HG03354 (cell line): ENCODE measurements at regions not wholly inside any gene's neighbourhood (a gene's known extent, or its start where the extent isn't known, plus 50 kb on each side); places are given as distances from the start of the nearest gene placed in this dataset.

ENCODE experiments used
- ATAC-seq: cut with Tn5 transposase; IDR thresholded peaks from one replicate; pipeline ENCODE4 v1.9.1; 2021; ENCODE audit warnings: mild to moderate bottlenecking; ENCODE audit not compliant: unreplicated experiment, poor library complexity, severe bottlenecking

GRCh38 chr16:48105976-48106375, 49.8 kb downstream of the ABCC12 start:
- ATAC-seq: no peak

GRCh38 chr16:48105456-48105855, 50.3 kb downstream of the ABCC12 start:
- ATAC-seq: no peak

- no peak for ATAC-seq
These were observed 52.2 kb downstream of the ABCC12 start for GRCh38 chr16:48103591-48103990.

GRCh38 chr16:48102083-48103008, 53.4 kb downstream of the ABCC12 start:
- ATAC-seq: no peak

DNA sequence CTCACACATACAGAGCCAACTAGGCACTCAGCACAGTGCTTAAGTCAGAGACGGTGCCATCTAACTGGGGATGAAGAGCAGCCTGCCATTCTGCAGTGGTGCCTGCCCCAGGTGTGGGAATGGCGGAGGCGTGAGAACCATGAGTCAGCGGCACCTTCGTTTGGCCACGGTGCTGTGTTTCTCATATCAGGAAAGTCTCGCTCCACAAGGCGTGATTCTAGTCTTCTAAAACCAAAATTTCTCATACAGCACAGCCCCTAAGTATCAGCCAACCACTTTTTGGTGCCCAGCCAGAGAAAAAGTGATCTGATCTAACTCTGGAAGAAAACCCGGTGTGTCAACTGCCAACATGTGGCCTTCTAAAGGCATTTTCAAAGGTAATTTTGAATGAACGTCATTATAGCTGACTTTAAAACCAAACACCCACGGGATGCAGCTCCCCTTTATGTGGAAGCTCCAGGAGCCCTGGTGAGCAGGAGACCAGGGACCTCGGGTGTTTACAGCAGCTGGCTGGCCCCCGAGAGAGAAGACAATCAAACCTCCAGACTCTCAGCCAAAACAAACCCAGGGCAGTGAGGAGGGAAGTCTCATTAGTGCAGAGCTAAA, 54.6 kb downstream of the ABCC12 start:
- no peak for ATAC-seq

GRCh38 chr16:48099455-48099854, 56.3 kb downstream of the ABCC12 start:
- no peak for ATAC-seq

DNA sequence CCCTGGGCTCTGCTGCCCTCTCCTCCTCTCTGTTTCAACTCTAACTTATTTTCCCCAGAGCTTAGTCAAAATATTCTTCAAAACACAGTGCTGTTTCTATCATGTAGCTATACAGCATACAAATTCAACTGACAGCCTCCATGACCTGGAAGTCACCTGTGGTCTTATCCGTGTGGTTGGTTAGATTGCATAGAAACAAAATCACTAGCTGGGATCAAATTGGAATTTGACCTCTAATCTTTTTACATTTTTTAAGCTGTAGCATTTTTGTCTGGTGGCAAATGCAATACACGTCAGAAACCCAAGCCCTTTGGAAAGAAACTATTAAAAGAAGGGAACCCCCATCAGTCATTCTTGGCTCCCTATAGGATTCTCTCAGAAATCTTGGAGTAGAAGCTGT, 57.3 kb downstream of the ABCC12 start:
- no peak for ATAC-seq

DNA sequence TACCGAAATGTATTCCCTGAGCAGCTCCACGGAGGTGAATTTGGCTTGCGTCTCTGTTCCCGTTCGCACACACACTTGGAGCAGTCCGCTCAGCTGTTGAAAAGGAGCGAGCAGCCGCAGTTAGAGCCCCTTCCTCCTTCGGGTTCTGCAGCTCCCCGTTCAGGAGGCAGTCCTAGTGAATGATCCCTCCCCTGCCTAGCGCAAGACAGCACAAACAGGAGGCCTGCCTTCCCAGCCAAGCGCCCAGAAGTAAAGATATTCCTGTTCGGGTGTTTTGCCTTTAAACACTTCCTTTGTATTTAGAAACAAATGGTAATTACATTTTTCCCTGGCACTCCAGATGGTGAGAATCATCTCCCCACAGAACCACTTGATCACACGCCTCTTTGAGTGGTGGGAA, 64.7 kb downstream of the ABCC12 start:
- ATAC-seq: no peak

GRCh38 chr16:48089053-48089792, 66.6 kb downstream of the ABCC12 start:
- no peak for ATAC-seq

GRCh38 chr16:48087639-48088038, 68.2 kb downstream of the ABCC12 start:
- no peak for ATAC-seq

DNA sequence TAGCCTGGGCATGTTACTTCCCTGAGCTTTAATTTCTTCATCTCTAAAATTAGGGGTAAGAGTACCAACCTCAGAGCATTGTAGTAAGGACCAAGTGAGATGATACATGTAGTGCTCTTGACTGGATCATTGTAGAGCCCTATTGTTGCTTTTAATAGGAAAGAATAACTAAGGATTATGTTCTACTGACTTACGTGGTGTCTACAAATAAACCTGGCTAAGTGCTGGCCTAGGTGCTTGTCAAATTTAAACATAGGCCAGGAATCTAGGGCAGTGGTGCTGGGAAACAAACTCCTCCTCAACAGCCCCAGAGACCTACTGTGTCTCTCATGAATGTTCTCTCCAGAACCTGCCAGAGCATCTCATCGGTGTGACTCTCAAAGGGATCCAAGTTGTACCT, 69.4 kb downstream of the ABCC12 start:
- no peak for ATAC-seq

GRCh38 chr16:48085729-48086128, 70.1 kb downstream of the ABCC12 start:
- no peak for ATAC-seq

GRCh38 chr16:48084826-48085225, 71.0 kb downstream of the ABCC12 start:
- ATAC-seq: no peak

- no peak for ATAC-seq
These were observed 73.3 kb downstream of the ABCC12 start for GRCh38 chr16:48082516-48082915.

DNA sequence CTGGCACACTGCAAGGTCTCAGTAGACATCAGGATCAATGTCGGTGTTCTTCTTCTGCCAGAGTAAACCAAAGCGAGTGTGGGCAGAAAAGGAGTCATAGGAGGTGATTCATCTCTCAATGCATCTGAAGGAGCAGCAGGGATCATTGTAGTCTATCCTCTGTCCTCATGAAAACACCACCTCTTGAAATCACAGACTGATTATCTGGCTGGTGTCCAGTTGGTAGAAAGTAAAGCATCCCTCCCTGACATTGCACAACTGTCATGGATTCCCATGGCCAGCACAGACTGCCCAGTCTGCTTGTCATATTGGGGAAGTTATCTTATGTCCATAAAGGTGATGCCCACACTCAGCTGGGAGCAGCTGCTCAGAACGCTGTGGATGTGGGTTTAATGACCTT, 74.1 kb downstream of the ABCC12 start:
- ATAC-seq: no peak

GRCh38 chr16:48076455-48077012, 79.3 kb downstream of the ABCC12 start:
- ATAC-seq: no peak

- ATAC-seq: no peak
These were observed 80.4 kb downstream of the ABCC12 start for GRCh38 chr16:48075398-48075797.

GRCh38 chr16:48067388-48067787, 88.4 kb downstream of the ABCC12 start:
- no peak for ATAC-seq

DNA sequence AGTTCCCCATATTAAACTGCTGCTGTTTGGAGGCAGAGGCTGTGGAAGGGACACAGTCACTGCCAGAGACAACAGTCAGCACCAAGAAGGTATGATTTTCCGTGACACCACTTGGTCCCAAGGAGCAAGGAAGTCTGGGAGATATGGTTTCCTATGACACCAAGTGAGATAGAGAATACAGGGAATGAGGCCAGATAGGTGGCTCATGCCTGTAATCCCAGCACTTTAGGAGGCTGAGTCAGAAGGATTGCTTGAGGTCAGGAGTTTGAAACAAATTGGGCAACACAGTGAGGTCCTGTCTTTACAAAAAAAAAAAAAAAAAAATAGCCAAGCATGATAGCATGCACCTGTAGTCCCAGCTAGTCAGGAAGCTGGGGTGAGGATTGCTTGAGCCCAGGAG, 90.8 kb downstream of the ABCC12 start:
- ATAC-seq: no peak

- no peak for ATAC-seq
These were observed 93.1 kb downstream of the ABCC12 start for GRCh38 chr16:48062681-48063080.
